K562 (cell line): ENCODE measurements at regions not wholly inside any gene's neighbourhood (a gene's known extent, or its start where the extent isn't known, plus 50 kb on each side); places are given as distances from the start of the nearest gene placed in this dataset.

Experiments
- ATAC-seq: fragments of 200-7000 bp; cut with Tn5 transposase; 3 replicates; pipeline ENCODE4 v1.9.1; 2020; ENCODE audit warnings: moderate library complexity
- BruUV-seq: library from RNA; stranded (reverse); fragments of 400-500 nt; replicated peaks from 2 replicates; lab custom pipeline; 2021; lab: Mats Ljungman, UMichigan
- CTCF ChIA-PET: fragments of 300-600 bp; formaldehyde crosslinking; extraction: SDS; loops from one replicate; lab custom pipeline; 2021; ENCODE audit warnings: low intra/inter-chr PET ratio; lab: Yijun Ruan, JAX
- POLR2A ChIA-PET: fragments of 300-600, 350-650 bp; sonication (Branson Sonifier 250); formaldehyde crosslinking; extraction: SDS; loops from one replicate; lab custom pipeline; 2021; ENCODE audit warnings: antibody characterized with exemption, inconsistent platforms; lab: Yijun Ruan, JAX
- DNase-seq, 4 experiments: peaks; one replicate each; pipeline versions ENCODE4 v3.0.0 to v3.0.0-alpha.2; 2011 to 2018; ENCODE audit warnings: low spot score in 3 of 4, mixed read lengths in 3 of 4; ENCODE audit errors: extremely low read depth in 1 of 4
- FAIRE-seq: peaks from 2 replicates; lab custom pipeline; 2011; peaks lifted over from hg19 to GRCh38; lab: Jason Lieb, UNC
- H2AFZ ChIP-seq: 2 replicates; pipeline ENCODE4 v1.6.0; 2011; ENCODE audit warnings: low read depth, low read length, control low read depth, inconsistent platforms
- H3K27ac ChIP-seq: fragments of 200-600 bp; 3 replicates; pipeline ENCODE4 v1.8.0; 2011; ENCODE audit warnings: low read depth, mild to moderate bottlenecking, control low read depth, inconsistent platforms, low read length, moderate library complexity, mixed read lengths; ENCODE audit errors: extremely low read depth
- H3K27me3 ChIP-seq, 2 experiments: fragments of 300-600 bp in 1 of 2; 2 replicates in 1 of 2; 3 replicates in 1 of 2; pipeline versions ENCODE4 v1.6.0 to v1.8.0; 2011; ENCODE audit warnings: inconsistent platforms in 2 of 2, low read length in 2 of 2, mild to moderate bottlenecking in 1 of 2, mixed read lengths in 1 of 2, moderate library complexity in 1 of 2; ENCODE audit not compliant: control insufficient read depth in 2 of 2, insufficient read depth in 2 of 2
- H3K36me3 ChIP-seq: fragments of 300-600 bp; 3 replicates; pipeline ENCODE4 v1.8.0; 2011; ENCODE audit warnings: mild to moderate bottlenecking, low read length, inconsistent platforms; ENCODE audit not compliant: control insufficient read depth, insufficient read depth
- H3K4me1 ChIP-seq, 2 experiments: fragments of 200-600 bp in 1 of 2; replicated peaks in 1 of 2; 2 replicates in 1 of 2; 3 replicates in 1 of 2; pipeline versions ENCODE4 v1.5.1 to v1.8.0; 2011; ENCODE audit warnings: inconsistent platforms in 2 of 2, low read length in 2 of 2, mild to moderate bottlenecking in 1 of 2, mixed read lengths in 1 of 2, moderate library complexity in 1 of 2; ENCODE audit not compliant: control insufficient read depth in 2 of 2, insufficient read depth in 2 of 2
- H3K4me2 ChIP-seq: 2 replicates; pipeline ENCODE4 v1.6.1; 2011; ENCODE audit warnings: low read length, control low read depth, inconsistent platforms, mixed read lengths; ENCODE audit not compliant: insufficient read depth
- H3K4me3 ChIP-seq: fragments of 200-600 bp; sonication (generic), shearing (Covaris generic); 2 replicates; pipeline ENCODE4 v1.5.1; 2016; ENCODE audit warnings: control low read depth, inconsistent platforms
- H3K79me2 ChIP-seq: fragments of 200-600 bp; 3 replicates; pipeline ENCODE4 v1.8.0; 2011; ENCODE audit warnings: low read length, inconsistent platforms; ENCODE audit not compliant: control insufficient read depth, insufficient read depth
- H3K9ac ChIP-seq, 2 experiments: 2 replicates each; pipeline versions ENCODE4 v1.6.0 to v1.6.1; 2011; ENCODE audit warnings: low read depth in 2 of 2, low read length in 2 of 2, control low read depth in 1 of 2, inconsistent platforms in 1 of 2, mild to moderate bottlenecking in 1 of 2, mixed read lengths in 1 of 2; ENCODE audit not compliant: insufficient read depth in 1 of 2
- H3K9me1 ChIP-seq: one replicate; pipeline ENCODE4 v1.6.0; 2011; ENCODE audit warnings: inconsistent platforms, mild to moderate bottlenecking, low read length, moderate library complexity; ENCODE audit not compliant: control insufficient read depth, insufficient read depth
- H3K9me3 ChIP-seq: replicated peaks from 2 replicates; pipeline ENCODE4 v1.5.1; 2011; ENCODE audit warnings: low read depth, low read length, inconsistent platforms; ENCODE audit not compliant: control insufficient read depth, insufficient read depth
- H4K20me1 ChIP-seq: replicated peaks from 2 replicates; pipeline ENCODE4 v1.6.1; 2011; ENCODE audit warnings: low read length, inconsistent platforms, mixed read lengths; ENCODE audit not compliant: control insufficient read depth, insufficient read depth
- JUNB ChIP-seq: fragments of 450-650 bp; formaldehyde crosslinking; conservative IDR thresholded peaks from 2 replicates; pipeline ENCODE4 v1.4.0; 2020; ENCODE audit warnings: mild to moderate bottlenecking
- NELFE ChIP-seq: IDR thresholded peaks from 2 replicates; pipeline ENCODE4 v1.6.1; 2011; ENCODE audit warnings: mild to moderate bottlenecking; ENCODE audit not compliant: insufficient read depth, insufficient read length
- PRPF4 ChIP-seq: fragments of 200-400 bp; formaldehyde crosslinking; IDR thresholded peaks from one replicate; pipeline ENCODE4 v1.6.1; 2017; ENCODE audit warnings: low read length, low read depth, mild to moderate bottlenecking; ENCODE audit not compliant: insufficient read depth, poor library complexity, severe bottlenecking
- RAD21 ChIP-seq, 2 experiments: fragments of 250-450 bp in 1 of 2; fragments of 450-650 bp in 1 of 2; sonication (Bioruptor Pico) in 1 of 2; formaldehyde crosslinking in 1 of 2; IDR thresholded peaks in 1 of 2; conservative IDR thresholded peaks in 1 of 2; 2 replicates each; pipeline versions ENCODE4 v1.4.0 to v1.8.0; 2020 to 2022; ENCODE audit warnings: mild to moderate bottlenecking in 2 of 2, moderate library complexity in 1 of 2
- RBM25 ChIP-seq: fragments of 200-400 bp; formaldehyde crosslinking; IDR thresholded peaks from 2 replicates; pipeline ENCODE4 v1.6.1; 2018; ENCODE audit warnings: low read length, low read depth, moderate library complexity; ENCODE audit not compliant: severe bottlenecking
- U2AF1 ChIP-seq: fragments of 200-400 bp; formaldehyde crosslinking; optimal IDR thresholded peaks from 2 replicates; pipeline ENCODE3; 2017; ENCODE audit warnings: mild to moderate bottlenecking, low read depth, low read length, moderate library complexity
- ZNF778 ChIP-seq: fragments of 450-650 bp; formaldehyde crosslinking; IDR thresholded peaks from 2 replicates; pipeline ENCODE4 v1.4.0; 2020; ENCODE audit warnings: mild to moderate bottlenecking, moderate library complexity
- WGBS: fragments of 100-300 bp; shearing (Covaris generic); methylation state at CpG from one replicate; pipeline ENCODE4 v1.1.6; 2016; ENCODE audit warnings: low coverage, mixed read lengths; ENCODE audit not compliant: insufficient coverage; ENCODE audit errors: missing lambda C conversion rate; 5-methylcytosine and 5-hydroxymethylcytosine counted together
- in situ Hi-C: fragments of 300-500 bp; cut with MboI; formaldehyde crosslinking; loops from 4 replicates; pipeline ENCODE4 v1.15.0; 2018; ENCODE audit warnings: inconsistent platforms, mixed read lengths
- intact Hi-C: fragments of 100-400 bp; cut with micrococcal nuclease; formaldehyde crosslinking; loops from 2 replicates; pipeline ENCODE4 v1.14.2; 2022
- TF ChIP-seq, protein P1 (sequence below): fragments of 250-450 bp; sonication (Bioruptor Pico); IDR thresholded peaks from 2 replicates; pipeline ENCODE4 v1.4.0; 2020; ENCODE audit warnings: mild to moderate bottlenecking, moderate library complexity
- TF ChIP-seq, protein P2 (sequence below): IDR thresholded peaks from 3 replicates; pipeline ENCODE4 v1.6.1; 2011; ENCODE audit warnings: borderline replicate concordance, mild to moderate bottlenecking, moderate library complexity; ENCODE audit not compliant: insufficient read length; ENCODE audit errors: extremely low read depth
- TF ChIP-seq, protein P3 (sequence below): fragments of 250-450 bp; sonication (Bioruptor Pico); IDR thresholded peaks from 2 replicates; pipeline ENCODE4 v1.8.0; 2022; ENCODE audit warnings: inconsistent platforms, mild to moderate bottlenecking, moderate library complexity, borderline replicate concordance

DNA sequence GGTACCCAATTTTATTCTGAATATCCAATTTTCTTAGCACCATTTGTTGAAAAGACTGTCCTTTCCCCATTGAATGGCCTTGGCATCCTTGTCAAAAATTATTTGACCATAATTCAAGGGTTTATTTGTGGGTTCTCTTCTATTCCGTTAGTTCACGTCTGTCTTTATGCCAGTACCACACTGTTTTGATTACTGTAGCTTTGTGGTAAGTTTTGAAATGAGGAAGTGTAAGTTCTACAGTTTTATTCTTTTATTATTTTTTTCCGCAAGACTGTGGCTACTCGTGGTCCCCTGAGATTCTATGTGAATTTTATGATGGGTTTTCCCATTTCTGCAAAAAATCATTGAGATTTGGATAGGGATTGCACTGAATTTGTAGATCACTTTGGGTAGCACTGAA lies 402.6 kb downstream of the PLK2 start:
- DNase-seq = no peak
- ChIA-PET POLR2A (no interaction called here), CTCF (no interaction called here)
- WGBS = 44% methylated on average over 4 of the region's 4 CpGs
- no peak overlapping the region for H3K4me3 ChIP-seq
- in situ Hi-C loops = no loop called here
- H3K9ac ChIP-seq = no peak overlapping the region
- H2AFZ ChIP-seq = no peak overlapping the region
- FAIRE-seq = no peak
- no TSS peak for BruUV-seq
- intact Hi-C loops = no loop called here
- H3K4me1 ChIP-seq = no peaks in the 10 kb centered on the region
- no peaks in the 10 kb centered on the region for H3K36me3 ChIP-seq
- H3K9me3 ChIP-seq = no peaks in the 10 kb centered on the region; the same call in 1 of the 2 replicates
- no peak overlapping the region for H3K27ac ChIP-seq
- no peak overlapping the region for H3K4me2 ChIP-seq
- H4K20me1 ChIP-seq = no peaks in the 10 kb centered on the region
- no peaks in the 10 kb centered on the region for H3K79me2 ChIP-seq
- no peak for ATAC-seq
- H3K9me1 ChIP-seq = no peaks in the 10 kb centered on the region
- no peaks in the 10 kb centered on the region for H3K27me3 ChIP-seq
- TF ChIP-seq JUNB (CRISPR knock-in tag) = no peak
- TF ChIP-seq RBM25 = peak; percentile 57

DNA sequence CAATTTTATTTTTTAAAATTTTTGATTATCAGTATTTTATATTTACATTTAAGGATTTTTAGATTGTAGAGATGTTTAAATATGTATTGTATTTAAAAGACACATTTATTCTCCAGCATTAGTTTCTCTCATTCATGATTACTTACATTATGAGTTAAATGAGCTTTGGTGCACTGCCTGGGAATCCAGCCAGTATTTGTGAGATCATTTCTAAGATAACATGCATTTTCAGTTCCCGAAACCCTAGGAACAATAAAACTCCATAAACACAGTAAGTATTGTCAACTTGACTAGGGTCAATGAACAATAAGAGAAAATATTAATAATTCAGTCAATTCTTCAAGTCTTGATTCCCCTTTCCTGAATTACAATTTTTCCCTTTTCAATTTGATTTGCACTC lies 403.3 kb downstream of the PLK2 start:
- no peaks in the 10 kb centered on the region; the same call in 1 of the 2 replicates for H3K9me3 ChIP-seq
- H3K79me2 ChIP-seq = no peaks in the 10 kb centered on the region
- ATAC-seq = no peak
- no peak overlapping the region for H3K4me2 ChIP-seq
- no peak overlapping the region for H2AFZ ChIP-seq
- H3K27ac ChIP-seq = no peak overlapping the region
- no TSS peak for BruUV-seq
- intact Hi-C loops = no loop called here
- in situ Hi-C loops = no loop called here
- H3K4me1 ChIP-seq = no peaks in the 10 kb centered on the region
- ChIA-PET CTCF (no interaction called here), POLR2A (no interaction called here)
- no peaks in the 10 kb centered on the region for H4K20me1 ChIP-seq
- DNase-seq = no peak
- no peak overlapping the region for H3K9ac ChIP-seq
- no peaks in the 10 kb centered on the region for H3K36me3 ChIP-seq
- H3K4me3 ChIP-seq = no peak overlapping the region
- H3K27me3 ChIP-seq = no peaks in the 10 kb centered on the region
- no peak for FAIRE-seq
- 22% methylated on average over 1 of the region's 1 CpG for WGBS
- H3K9me1 ChIP-seq = no peaks in the 10 kb centered on the region
- TF ChIP-seq NELFE (no peak), PRPF4 (no peak), U2AF1 (no peak), ZNF778 (no peak), RAD21 (CRISPR knock-in tag; conservative IDR thresholded peaks at IDR 0.05 in 1 of 2, IDR thresholded peaks at IDR 0.05 in 1 of 2) (no peak)
- TF ChIP-seq, protein P1, sequence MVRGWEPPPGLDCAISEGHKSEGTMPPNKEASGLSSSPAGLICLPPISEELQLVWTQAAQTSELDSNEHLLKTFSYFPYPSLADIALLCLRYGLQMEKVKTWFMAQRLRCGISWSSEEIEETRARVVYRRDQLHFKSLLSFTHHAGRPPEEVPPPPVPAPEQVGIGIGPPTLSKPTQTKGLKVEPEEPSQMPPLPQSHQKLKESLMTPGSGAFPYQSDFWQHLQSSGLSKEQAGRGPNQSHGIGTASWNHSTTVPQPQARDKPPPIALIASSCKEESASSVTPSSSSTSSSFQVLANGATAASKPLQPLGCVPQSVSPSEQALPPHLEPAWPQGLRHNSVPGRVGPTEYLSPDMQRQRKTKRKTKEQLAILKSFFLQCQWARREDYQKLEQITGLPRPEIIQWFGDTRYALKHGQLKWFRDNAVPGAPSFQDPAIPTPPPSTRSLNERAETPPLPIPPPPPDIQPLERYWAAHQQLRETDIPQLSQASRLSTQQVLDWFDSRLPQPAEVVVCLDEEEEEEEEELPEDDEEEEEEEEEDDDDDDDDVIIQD (CRISPR knock-in tag) = no peak
- TF ChIP-seq, protein P2, sequence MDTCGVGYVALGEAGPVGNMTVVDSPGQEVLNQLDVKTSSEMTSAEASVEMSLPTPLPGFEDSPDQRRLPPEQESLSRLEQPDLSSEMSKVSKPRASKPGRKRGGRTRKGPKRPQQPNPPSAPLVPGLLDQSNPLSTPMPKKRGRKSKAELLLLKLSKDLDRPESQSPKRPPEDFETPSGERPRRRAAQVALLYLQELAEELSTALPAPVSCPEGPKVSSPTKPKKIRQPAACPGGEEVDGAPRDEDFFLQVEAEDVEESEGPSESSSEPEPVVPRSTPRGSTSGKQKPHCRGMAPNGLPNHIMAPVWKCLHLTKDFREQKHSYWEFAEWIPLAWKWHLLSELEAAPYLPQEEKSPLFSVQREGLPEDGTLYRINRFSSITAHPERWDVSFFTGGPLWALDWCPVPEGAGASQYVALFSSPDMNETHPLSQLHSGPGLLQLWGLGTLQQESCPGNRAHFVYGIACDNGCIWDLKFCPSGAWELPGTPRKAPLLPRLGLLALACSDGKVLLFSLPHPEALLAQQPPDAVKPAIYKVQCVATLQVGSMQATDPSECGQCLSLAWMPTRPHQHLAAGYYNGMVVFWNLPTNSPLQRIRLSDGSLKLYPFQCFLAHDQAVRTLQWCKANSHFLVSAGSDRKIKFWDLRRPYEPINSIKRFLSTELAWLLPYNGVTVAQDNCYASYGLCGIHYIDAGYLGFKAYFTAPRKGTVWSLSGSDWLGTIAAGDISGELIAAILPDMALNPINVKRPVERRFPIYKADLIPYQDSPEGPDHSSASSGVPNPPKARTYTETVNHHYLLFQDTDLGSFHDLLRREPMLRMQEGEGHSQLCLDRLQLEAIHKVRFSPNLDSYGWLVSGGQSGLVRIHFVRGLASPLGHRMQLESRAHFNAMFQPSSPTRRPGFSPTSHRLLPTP = no peak
- TF ChIP-seq, protein P3, sequence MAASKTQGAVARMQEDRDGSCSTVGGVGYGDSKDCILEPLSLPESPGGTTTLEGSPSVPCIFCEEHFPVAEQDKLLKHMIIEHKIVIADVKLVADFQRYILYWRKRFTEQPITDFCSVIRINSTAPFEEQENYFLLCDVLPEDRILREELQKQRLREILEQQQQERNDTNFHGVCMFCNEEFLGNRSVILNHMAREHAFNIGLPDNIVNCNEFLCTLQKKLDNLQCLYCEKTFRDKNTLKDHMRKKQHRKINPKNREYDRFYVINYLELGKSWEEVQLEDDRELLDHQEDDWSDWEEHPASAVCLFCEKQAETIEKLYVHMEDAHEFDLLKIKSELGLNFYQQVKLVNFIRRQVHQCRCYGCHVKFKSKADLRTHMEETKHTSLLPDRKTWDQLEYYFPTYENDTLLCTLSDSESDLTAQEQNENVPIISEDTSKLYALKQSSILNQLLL (CRISPR knock-in tag) = no peak
